Keratinocyte (primary cell): ENCODE measurements at regions not wholly inside any gene's neighbourhood (a gene's known extent, or its start where the extent isn't known, plus 50 kb on each side); places are given as distances from the start of the nearest gene placed in this dataset.

Experiments used
- DNase-seq: peaks from one replicate; pipeline ENCODE4 v3.0.0-alpha.2; 2011; ENCODE audit warnings: low read depth, missing footprints, low spot score
- FAIRE-seq: peaks from 2 replicates; lab custom pipeline; 2011; peaks lifted over from hg19 to GRCh38; lab: Jason Lieb, UNC
- H2AFZ ChIP-seq: 2 replicates; pipeline ENCODE4 v1.6.0; 2012; ENCODE audit warnings: low read length, control low read depth, inconsistent platforms; ENCODE audit not compliant: control insufficient read depth
- H3K27ac ChIP-seq: 2 replicates; pipeline ENCODE4 v1.5.1; 2011; ENCODE audit warnings: low read length; ENCODE audit not compliant: control insufficient read depth, insufficient read depth
- H3K27me3 ChIP-seq: 3 replicates; pipeline ENCODE4 v1.6.0; 2011; ENCODE audit warnings: low read length; ENCODE audit not compliant: control insufficient read depth, insufficient read depth; ENCODE audit errors: extremely low read depth
- H3K36me3 ChIP-seq, 2 experiments: 2 replicates in 1 of 2; 3 replicates in 1 of 2; pipeline ENCODE4 v1.5.1; 2011; ENCODE audit warnings: low read length in 2 of 2, mild to moderate bottlenecking in 1 of 2; ENCODE audit not compliant: control insufficient read depth in 2 of 2, insufficient read depth in 2 of 2; ENCODE audit errors: extremely low read depth in 1 of 2
- H3K4me1 ChIP-seq: 3 replicates; pipeline ENCODE4 v1.5.1; 2011; ENCODE audit warnings: low read length; ENCODE audit not compliant: control insufficient read depth, insufficient read depth; ENCODE audit errors: extremely low read depth
- H3K4me2 ChIP-seq: 3 replicates; pipeline ENCODE4 v1.6.0; 2011; ENCODE audit warnings: low read depth, low read length; ENCODE audit not compliant: control insufficient read depth, insufficient read depth; ENCODE audit errors: extremely low read depth
- H3K4me3 ChIP-seq, 3 experiments: fragments of 200-600 bp in 1 of 3; sonication (generic) in 1 of 3; 2 replicates in 2 of 3; 3 replicates in 1 of 3; pipeline ENCODE4 v1.5.1; 2011 to 2016; ENCODE audit warnings: low read length in 3 of 3, mild to moderate bottlenecking in 3 of 3, control low read depth in 2 of 3, inconsistent platforms in 1 of 3, low read depth in 1 of 3, mixed read lengths in 1 of 3, mixed run types in 1 of 3, moderate library complexity in 1 of 3; ENCODE audit not compliant: control insufficient read depth in 2 of 3, insufficient read depth in 2 of 3; ENCODE audit errors: extremely low read depth in 1 of 3
- H3K79me2 ChIP-seq: 2 replicates; pipeline ENCODE4 v1.6.0; 2012; ENCODE audit warnings: low read length; ENCODE audit not compliant: control insufficient read depth, insufficient read depth
- H3K9ac ChIP-seq: 3 replicates; pipeline ENCODE4 v1.6.0; 2011; ENCODE audit warnings: low read length; ENCODE audit not compliant: control insufficient read depth, insufficient read depth; ENCODE audit errors: extremely low read depth
- H3K9me1 ChIP-seq: 3 replicates; pipeline ENCODE4 v1.6.0; 2011; ENCODE audit warnings: low read length; ENCODE audit not compliant: control insufficient read depth, insufficient read depth; ENCODE audit errors: extremely low read depth
- H3K9me3 ChIP-seq: 2 replicates; pipeline ENCODE4 v1.5.1; 2012; ENCODE audit warnings: low read depth, low read length; ENCODE audit not compliant: control insufficient read depth
- H4K20me1 ChIP-seq: 3 replicates; pipeline ENCODE4 v1.6.0; 2011; ENCODE audit warnings: low read length; ENCODE audit not compliant: control insufficient read depth, insufficient read depth; ENCODE audit errors: extremely low read depth
- EZH2 ChIP-seq: IDR thresholded peaks from one replicate; pipeline ENCODE4 v1.6.1; 2012; ENCODE audit warnings: inconsistent platforms, mild to moderate bottlenecking, low read length, moderate library complexity
- dilution Hi-C: fragments of 300-500 bp; cut with MboI; formaldehyde crosslinking; loops from one replicate; pipeline ENCODE4 v1.7.0; 2020; ENCODE audit warnings: low sequenced_read_pairs; ENCODE audit not compliant: extremely low pct_ligation_motif_present
- TF ChIP-seq, protein P1 (sequence below), 3 experiments: IDR thresholded peaks in 1 of 3; conservative IDR thresholded peaks in 1 of 3; optimal IDR thresholded peaks in 1 of 3; 2 replicates in 2 of 3; 3 replicates in 1 of 3; pipeline versions ENCODE3 to v1.5.1; 2011; ENCODE audit warnings: low read length in 3 of 3, mild to moderate bottlenecking in 3 of 3, moderate library complexity in 2 of 3, control low read depth in 1 of 3, inconsistent platforms in 1 of 3; ENCODE audit not compliant: insufficient read depth in 2 of 3; ENCODE audit errors: extremely low read depth in 1 of 3

DNA sequence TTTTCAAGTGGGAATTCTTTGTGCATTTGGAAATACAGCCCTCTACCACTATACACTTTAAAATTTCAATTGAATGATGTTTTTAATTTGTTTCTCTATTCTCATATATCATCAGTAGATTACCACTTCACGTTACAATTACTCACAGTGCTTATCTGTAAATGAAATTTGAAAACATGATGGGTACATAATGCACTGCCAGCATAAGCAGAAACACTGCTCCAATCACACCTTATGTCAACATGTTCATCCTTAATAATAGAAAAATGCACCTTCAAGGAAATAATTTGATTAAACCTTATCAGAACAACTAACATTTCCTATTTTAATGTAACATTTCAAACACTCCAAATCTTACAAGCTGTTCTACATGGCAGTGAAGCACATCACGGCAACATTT lies 718.4 kb downstream of the GBE1 start:
- DNase-seq = no peak
- FAIRE-seq = no peak
- Histone ChIP-seq H3K9me3 (no peaks in the 10 kb centered on the region), H3K27ac (no peak overlapping the region), H2AFZ (no peak overlapping the region), H3K9me1 (no peaks in the 10 kb centered on the region), H3K4me3 (no peak overlapping the region), H3K36me3 (no peaks in the 10 kb centered on the region), H4K20me1 (no peaks in the 10 kb centered on the region), H3K4me1 (no peaks in the 10 kb centered on the region), H3K9ac (no peak overlapping the region), H3K79me2 (no peaks in the 10 kb centered on the region), H3K4me2 (no peak overlapping the region), H3K27me3 (no peaks in the 10 kb centered on the region)
- TF ChIP-seq, protein P1, sequence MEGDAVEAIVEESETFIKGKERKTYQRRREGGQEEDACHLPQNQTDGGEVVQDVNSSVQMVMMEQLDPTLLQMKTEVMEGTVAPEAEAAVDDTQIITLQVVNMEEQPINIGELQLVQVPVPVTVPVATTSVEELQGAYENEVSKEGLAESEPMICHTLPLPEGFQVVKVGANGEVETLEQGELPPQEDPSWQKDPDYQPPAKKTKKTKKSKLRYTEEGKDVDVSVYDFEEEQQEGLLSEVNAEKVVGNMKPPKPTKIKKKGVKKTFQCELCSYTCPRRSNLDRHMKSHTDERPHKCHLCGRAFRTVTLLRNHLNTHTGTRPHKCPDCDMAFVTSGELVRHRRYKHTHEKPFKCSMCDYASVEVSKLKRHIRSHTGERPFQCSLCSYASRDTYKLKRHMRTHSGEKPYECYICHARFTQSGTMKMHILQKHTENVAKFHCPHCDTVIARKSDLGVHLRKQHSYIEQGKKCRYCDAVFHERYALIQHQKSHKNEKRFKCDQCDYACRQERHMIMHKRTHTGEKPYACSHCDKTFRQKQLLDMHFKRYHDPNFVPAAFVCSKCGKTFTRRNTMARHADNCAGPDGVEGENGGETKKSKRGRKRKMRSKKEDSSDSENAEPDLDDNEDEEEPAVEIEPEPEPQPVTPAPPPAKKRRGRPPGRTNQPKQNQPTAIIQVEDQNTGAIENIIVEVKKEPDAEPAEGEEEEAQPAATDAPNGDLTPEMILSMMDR (optimal IDR thresholded peaks at IDR 0.05 in 1 of 3, IDR thresholded peaks at IDR 0.05 in 1 of 3, conservative IDR thresholded peaks at IDR 0.05 in 1 of 3; ENCODE audit: extremely low read depth in 1 of 3, insufficient read depth in 2 of 3, low read length in 3 of 3) = no peak
- no peak for TF ChIP-seq EZH2
- dilution Hi-C loops = no loop called here

DNA sequence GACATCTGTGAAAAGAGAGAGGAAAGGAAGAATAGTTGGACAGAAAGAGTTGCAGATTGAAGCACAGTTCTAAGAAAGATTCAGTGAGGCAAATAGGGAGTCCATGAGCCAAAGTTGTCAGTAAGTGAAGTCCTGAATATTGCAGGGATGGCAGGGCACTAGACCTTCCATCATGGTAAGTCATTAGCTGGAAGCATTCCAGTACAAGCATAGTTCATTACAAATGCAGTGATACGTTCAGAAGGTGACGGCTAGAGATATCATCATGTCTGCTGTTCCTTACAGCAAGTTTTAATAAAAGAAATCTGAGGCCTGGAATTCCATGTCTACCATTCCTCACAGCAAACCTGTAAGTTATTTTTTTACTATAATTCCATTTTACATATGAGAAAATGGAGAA lies 720.1 kb downstream of the GBE1 start:
- no peak overlapping the region for H2AFZ ChIP-seq
- H3K9me1 ChIP-seq = no peaks in the 10 kb centered on the region
- no peak overlapping the region for H3K4me2 ChIP-seq
- H3K27ac ChIP-seq = no peak overlapping the region
- H3K4me1 ChIP-seq = no peaks in the 10 kb centered on the region
- dilution Hi-C loops = no loop called here
- no peak for TF ChIP-seq EZH2
- TF ChIP-seq, protein P1 (optimal IDR thresholded peaks at IDR 0.05 in 1 of 3, IDR thresholded peaks at IDR 0.05 in 1 of 3, conservative IDR thresholded peaks at IDR 0.05 in 1 of 3; ENCODE audit: extremely low read depth in 1 of 3, insufficient read depth in 2 of 3, low read length in 3 of 3) = no peak
- no peak overlapping the region for H3K4me3 ChIP-seq
- H3K9ac ChIP-seq = no peak overlapping the region
- FAIRE-seq (no peak), DNase-seq (no peak)
- H4K20me1 ChIP-seq = no peaks in the 10 kb centered on the region
- no peaks in the 10 kb centered on the region for H3K9me3 ChIP-seq
- no peaks in the 10 kb centered on the region for H3K79me2 ChIP-seq
- H3K36me3 ChIP-seq = no peaks in the 10 kb centered on the region
- no peaks in the 10 kb centered on the region for H3K27me3 ChIP-seq
